HG03571 (cell line): ENCODE measurements at regions not wholly inside any gene's neighbourhood (a gene's known extent, or its start where the extent isn't known, plus 50 kb on each side); places are given as distances from the start of the nearest gene placed in this dataset.

Source experiments
- ATAC-seq: cut with Tn5 transposase; IDR thresholded peaks from one replicate; pipeline ENCODE4 v1.9.1; 2021; ENCODE audit not compliant: unreplicated experiment

DNA sequence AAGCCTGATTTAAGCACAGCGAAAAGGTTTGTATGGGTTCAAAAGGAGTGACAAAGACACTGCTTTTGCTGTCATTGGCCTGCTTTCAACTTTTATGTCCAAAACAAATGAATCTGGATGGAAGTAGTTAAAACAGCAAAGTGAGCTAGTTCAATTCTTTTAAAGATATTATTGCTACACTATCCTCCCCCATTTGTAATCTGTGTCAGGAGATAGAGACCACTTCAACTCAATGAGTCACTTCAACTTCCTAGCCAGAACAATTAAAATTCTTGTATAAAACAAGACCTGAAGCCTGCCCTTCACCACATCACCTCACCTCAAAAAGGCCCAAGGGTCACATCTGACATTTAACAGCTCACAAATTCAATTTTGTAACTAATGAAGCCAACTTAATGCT, 364.1 kb upstream of the LYPLAL1 start:
- ATAC-seq = no peak

DNA sequence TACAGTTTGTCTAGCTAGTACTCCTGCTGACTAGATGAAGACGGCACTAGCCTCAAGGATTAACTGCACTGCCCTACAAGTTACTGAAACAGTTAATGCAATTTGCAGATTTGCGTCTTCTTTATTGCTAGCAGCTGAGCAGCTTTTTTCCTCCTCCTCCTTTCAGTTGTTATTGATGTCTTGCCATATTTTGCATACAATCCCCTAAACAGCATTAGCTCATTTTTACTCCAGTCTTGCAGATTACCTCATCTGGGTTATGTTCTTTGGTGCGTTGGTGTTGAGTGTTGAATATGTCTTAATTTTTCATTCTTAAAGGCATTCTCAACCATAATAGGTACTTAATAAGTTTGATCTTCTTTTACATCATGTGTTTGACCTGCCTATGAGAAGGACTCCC, 363.4 kb upstream of the LYPLAL1 start:
- ATAC-seq = no peak

DNA sequence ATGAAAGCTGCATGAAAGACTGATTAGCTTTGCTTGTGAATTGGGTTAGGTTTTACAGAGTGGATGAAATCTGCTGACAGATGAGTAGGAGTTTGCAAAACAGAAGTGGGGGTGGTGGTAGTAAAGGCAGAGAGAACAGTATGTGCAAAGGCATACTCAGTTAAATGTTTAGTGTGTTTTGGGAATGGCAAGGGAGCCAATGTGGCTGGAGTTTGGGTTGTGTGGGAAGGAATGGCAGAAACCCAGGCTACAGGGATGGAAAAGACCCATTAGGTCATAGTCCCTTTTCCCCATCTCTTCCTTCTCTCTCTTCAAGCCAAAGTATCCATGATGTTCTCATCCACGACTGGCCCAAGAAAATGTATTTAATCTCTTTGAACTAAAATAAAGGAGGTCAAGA, 362.2 kb upstream of the LYPLAL1 start:
- ATAC-seq = no peak

DNA sequence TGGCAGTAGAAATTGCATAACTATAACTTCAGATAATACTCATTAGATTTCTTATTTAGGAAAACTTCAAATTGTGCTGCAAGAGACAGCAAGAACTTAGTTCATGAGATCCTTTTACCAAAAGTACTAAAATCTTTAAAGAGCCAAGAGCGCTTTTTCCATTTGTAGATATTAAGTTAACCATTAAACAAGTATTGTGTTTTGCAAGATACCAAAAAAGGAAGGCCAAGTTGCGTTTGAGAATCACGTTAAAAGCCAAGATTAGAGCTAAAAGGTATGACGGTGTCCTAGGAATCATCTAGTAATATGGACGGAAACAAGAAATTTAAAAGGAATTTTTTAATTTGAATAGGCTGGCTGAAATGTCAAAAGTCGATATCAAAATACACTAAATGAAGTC, 361.3 kb upstream of the LYPLAL1 start:
- ATAC-seq = no peak

DNA sequence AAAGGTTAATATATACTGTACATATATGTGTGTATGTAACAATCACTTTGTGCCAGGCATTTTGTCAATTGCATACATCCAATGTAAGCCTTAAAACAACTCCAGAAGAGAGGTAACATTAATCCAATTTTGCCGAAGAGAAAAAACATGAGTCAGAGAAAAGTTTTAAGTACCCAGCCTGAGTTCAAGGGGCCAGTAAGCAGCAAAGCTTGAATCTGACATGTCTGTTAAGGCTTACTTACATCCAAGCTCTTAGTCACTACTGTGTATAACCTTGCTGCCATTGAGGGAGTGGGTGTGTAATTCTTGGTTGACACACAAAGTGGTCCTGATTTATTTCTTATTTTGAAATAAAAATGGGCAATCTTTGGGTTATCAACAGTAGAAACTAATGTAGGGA, 360.4 kb upstream of the LYPLAL1 start:
- ATAC-seq = no peak

DNA sequence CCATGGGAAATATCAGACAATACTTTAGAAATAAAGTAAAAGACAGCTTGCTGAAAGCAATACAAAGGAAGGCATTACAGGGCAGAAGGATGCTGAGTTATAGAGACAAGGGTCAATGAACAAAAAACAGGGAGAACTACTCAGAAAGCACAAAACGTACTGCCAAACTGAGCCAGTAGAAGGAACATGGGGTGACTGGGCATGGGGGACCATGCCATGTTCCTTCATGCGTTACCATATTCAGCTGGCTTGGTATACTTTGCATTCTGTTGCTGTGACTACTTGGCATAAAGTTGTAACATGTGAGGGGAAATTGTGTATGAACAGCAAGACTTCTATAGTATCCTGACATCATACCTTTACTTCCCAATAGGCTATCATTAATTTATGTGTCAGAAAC, 358.6 kb upstream of the LYPLAL1 start:
- ATAC-seq = no peak

DNA sequence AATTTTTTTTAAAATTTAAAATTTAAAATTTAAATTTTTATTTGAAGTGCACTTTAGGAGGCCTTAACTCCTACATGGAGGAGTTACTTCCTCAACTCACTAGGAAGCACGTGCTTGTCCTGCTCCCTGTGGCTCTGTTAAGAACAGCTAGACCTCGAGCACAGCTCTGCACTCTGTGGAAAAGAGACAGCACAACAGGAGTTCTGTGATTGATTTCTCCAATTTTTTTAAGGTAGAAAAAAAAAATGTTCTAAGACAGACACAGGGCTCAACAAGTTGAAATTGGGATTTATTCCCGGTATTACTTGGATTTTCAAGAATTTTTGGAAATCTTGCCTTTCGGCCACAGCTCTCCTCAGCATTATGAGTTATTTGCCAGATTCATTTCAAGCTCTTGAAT, 356.6 kb upstream of the LYPLAL1 start:
- no peak for ATAC-seq

DNA sequence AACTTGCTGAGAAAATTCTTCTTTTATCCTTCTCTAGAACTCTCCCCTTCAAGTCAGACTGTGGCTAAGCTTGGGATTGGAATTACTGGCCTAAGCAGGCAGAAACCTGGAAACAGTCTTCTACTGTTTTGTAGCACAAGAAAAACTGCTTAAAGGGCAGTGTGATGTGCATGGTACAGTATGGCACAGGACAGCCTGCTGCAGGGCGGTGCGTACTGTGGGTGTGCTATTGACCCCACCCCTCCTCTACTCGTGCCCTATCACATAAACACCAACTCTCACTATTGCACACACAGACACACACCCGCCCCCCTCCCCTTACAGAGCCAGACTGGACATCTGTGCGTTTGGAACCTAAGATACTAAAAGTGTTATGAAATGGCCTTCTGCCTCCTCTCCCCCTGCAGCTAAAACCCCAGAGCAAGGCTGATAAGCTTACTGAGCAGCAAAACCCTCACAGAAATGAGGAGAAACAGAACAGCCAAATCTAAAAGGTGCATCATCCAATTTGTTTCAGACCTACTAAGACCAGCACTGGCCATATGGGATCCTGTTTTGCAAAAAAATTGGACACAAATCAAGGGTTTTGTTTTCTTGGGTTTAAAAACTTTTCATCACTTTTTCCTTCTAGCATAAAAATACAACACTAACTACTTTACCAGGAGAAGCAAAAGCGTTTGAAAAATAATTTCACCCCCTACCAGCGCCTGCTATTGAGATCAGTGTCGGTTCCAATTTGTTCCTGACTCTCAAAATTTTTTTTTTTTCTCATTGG, 355.8 kb upstream of the LYPLAL1 start:
- ATAC-seq = no peak

DNA sequence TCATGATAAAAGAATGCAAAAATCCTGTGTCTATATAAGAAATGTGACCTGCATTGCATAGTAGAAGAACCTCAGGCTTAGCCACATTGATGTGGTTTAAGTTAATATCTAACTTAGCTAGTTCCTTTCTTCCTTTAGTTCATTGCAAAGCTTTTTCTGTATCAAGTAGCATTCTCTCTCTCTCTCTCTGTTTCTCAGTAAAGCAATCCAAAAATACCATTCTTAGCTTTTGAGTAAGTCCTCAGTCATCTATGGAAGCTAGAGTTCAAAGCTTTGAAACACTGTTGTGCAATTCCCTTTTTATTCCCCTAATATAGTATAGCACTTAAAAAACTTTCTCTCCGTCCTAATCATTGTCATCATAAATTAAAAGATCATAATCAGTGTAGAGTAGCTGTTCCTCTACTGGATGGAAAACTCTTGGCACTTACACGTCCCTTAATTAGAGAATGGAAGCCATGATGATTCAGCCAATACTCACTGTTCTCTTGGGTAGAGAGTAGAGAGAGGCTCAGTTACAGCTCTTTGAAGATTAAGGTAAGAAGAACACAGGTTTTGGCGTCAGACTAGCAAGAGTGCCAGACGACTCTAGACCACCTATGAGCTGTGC, 350.3 kb upstream of the LYPLAL1 start:
- ATAC-seq = peak; percentile 90

DNA sequence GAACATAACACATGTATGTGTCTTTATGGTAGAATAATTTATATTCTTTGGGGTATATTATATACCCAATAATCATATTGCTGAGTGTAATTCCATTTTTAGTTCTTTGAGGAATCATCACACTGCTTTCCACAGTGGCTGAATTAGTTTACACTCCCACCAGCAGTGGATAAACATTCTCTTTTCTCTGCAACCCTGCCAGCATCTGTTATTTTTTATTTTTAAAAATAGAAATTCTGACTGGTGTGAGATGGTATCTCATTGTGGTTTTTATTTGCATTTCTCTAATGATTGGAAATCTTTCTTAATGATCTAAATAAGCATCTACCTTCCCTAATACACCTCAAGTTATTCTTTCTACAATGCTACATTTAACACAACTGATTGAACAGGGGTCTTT, 346.2 kb upstream of the LYPLAL1 start:
- no peak for ATAC-seq

DNA sequence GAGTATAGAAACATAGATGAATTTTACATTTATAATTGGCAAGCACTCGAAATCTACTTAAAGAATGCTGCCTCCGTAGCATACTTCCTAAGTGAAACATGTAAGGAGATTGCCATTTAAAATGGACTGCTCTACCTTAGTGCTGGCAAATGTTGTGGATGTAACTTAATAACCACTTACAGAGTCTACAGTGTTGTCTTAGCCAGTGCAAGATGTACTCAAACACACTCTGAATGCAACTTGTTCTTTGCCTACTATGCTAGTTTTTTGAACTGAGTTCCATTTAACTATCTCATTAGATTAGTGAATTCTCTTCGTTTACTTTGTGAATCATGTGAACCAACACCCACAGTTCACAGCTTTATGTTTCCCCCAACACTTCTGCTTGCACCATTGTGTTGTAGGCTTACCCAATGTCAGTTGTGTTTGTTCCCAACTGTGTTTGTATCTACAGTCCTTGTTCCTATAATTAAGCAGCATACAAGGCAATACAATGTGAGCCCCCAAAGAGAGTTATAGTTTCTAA, 345.5 kb upstream of the LYPLAL1 start:
- no peak for ATAC-seq

DNA sequence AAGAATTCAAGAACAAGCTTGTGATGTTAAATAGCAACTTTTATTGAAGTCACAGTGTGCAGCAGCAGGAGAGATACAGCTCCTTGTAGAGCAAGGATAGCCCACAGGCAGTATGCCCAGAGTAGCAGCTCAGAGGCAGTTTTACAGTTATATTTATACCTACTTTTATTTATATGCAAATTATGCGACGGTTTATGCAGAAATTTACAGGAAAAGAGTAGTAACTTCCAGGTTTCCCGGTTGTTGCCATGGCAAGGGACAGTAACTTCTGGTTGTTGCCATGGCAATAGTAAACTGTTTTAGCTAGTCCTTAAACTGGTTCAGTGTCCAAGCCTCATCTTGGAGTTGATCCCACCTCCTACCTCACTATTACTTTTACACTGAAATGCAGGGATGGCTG, 344.6 kb upstream of the LYPLAL1 start:
- no peak for ATAC-seq

DNA sequence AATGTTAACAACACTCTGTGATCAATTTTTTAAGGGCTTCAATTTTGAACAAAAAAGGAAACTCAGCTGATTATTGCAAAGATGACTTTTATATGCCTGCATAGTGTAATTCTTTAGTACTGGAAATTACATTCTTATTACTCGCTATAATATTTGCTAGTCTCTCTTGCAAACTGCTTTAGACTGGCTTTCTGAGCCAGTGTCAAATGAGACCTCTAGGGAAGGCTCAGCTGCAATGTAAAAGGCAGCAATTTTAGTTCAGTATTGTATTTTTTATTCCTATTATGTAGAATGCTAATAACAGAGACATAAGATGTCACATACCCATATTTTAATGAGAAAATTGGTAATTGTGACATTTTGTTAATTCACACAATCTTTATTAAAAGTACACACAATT, 338.1 kb upstream of the LYPLAL1 start:
- ATAC-seq = no peak

DNA sequence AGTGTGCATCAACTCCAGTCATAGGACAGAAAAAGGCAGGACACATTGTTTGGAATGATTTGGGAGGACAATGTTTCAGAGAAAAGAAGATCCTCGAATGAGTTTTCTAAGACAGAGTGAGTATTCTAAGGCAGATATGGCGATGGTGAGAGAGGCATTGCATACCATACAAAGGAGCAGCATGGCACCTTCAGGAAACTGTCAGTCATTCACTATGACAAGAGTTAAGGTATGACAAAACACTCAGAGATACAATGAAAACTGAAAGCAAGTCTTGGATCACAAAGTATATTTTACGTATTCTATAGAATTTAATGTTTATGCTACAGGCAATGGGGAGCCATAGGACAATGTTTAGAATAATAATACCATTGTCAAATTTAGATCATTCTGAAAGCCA, 337.4 kb upstream of the LYPLAL1 start:
- ATAC-seq = no peak

DNA sequence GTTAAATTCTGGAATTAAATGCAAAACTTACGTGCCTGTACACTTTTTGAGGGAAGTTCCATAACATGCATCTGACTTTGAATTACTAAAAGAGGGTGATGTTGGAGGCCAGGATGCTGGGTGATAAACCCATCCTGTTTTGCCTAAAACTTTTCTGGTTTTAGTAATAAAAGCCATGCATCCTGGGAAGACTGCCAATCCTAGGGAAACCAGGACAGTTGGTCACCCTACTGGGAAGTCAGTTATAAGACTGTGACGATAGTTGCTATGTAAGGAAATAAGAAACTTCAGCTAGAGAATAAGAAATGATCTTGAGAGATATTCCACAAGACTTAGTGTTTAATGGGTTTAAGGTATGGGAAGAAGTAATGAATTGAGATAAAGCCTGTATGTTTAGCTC, 336.6 kb upstream of the LYPLAL1 start:
- ATAC-seq = no peak

DNA sequence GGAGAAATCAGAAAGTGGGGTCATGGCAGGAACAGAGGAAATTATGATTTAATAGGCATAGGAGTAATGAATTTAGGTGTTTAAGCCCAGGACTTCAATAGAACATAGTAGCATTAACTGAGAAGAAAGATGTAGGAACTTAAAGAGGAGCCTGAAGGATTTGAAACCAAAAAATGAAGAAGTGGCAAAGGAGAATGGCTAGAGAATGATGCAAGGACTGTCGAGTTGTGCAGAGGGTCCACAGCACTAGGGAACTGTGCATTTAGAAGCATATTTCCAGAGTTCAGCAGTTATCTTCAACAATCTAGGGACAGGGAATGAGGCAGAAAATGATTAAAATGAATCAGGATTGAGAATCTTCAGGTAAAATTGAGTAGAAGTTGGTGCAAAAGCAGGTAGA, 328.1 kb upstream of the LYPLAL1 start:
- no peak for ATAC-seq

DNA sequence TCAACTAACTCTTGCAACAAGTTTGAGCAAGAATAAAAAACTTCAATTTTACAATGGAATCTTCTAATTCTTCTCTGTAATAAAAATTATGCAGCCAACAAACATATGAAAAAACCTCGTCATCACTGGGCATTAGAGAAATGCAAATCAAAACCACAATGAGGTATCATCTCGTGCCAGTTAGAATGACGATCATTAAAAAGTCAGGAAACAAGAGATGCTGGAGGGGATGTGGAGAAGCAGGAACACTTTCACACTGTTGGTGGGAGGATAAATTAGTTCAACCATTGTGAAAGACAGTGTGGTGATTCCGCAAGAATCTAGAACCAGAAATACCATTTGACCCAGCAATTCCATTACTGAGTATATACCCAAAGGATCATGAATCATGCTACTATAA, 327.5 kb upstream of the LYPLAL1 start:
- no peak for ATAC-seq

DNA sequence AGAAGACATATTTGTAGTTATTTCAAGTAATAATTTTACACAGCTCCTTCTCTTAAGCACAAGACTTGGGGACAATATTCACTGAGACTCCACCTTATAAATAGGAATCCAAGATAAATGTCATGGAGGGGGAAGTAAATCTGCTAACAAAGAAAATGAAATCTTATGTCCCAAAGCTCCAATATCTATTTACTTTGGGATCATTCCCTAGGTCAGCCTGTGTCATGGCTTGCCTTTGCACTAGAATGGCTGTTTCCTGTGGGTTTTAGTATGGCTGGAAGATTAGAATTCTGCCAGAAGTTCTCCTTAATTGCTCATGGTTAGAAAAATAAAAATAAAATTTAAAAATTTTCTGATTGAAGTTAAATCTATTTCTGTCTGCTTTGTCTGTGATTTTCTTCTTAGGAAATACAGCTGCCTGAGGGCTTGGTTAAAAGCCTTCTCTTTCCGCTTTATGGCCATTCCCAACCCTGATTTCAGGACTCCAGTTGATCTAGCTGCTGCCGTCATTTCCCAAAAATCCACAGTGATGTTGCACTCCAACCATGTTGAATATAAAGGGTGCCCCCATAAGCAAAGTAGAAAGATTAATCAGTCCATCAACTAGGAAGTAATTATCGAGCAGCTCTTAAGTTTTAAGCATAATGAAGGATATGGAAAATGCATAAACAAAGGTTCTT, 326.4 kb upstream of the LYPLAL1 start:
- no peak for ATAC-seq

DNA sequence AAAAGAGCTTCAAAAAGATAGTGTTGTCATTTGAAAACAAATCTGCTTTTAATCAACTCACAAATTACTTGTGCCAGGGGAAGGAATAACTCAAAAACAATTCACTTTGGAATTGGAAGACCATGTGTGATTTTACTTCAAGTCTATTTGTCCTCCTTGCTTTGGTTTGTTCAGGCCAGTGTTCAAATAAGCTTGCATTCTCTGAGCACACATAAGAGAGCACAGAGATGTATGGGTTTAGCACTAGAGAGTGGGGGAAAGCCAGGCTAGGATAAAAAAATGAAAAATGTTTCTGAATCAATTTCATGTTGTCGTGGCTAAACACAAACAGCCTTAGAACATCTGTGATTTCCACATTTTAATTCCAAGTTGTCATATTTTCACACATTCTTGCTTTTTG, 325.7 kb upstream of the LYPLAL1 start:
- ATAC-seq = no peak

DNA sequence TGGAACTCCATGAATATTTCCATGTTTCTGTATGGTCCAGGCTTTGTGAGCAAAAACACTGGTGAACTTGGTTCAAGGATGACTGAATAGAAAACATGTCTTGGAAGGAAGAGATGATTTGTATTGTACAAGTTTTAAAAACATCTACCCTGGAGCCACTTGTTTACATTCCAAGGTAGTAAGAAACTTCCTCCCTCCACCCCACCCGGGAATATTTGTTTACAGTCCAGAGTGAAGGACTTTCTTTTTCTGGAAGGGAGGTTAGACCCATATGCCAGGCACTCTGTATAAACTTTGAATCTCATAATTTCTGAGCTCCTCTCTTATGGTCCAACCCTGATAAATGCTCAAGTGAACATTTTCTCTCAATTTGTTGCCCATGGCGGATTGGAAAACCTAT, 323.3 kb upstream of the LYPLAL1 start:
- no peak for ATAC-seq

DNA sequence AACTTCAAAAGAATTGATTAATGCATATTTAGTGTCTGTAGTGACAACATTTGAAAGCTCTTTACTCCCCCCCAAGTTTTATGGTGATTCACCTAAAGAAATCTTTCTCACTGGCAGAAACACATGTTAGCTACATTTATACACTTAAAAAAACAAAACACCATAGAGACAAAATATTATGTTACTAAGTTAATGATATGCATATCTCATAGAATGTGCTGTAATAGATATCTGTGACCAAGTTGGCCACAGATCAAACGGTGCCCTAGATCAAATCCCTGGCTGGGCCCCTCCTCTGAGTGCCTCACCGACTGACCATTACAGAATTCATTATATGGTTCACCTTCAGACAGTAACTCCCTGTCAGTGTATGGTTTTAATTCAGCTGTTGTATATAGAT, 322.1 kb upstream of the LYPLAL1 start:
- no peak for ATAC-seq

DNA sequence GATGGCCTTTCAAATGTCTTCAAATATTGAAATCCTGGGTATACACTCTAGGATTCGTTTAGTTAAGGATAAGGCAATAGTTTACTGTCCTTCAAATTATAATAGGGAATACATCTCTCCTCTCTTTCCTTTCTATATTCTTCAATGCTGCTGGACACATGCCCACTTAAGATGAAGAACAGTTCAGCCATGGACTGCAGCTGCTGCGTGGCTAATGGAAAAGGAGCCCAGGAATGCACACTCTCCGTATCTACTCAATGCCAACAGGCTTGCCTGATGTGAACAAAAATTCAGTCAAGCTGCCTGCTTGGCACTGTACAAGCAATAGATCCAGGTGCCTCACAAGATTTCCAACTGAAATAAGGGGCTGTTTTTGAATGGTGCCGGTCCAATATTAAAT, 321.2 kb upstream of the LYPLAL1 start:
- ATAC-seq = no peak
